Osteoblast (primary cell): ENCODE measurements at regions not wholly inside any gene's neighbourhood (a gene's known extent, or its start where the extent isn't known, plus 50 kb on each side); places are given as distances from the start of the nearest gene placed in this dataset.

ENCODE experiments used
- DNase-seq: peaks from one replicate; pipeline ENCODE4 v3.0.0; 2011; ENCODE audit warnings: low spot score, mixed read lengths; ENCODE audit not compliant: insufficient read length; ENCODE audit errors: missing footprints
- H2AFZ ChIP-seq: 2 replicates; pipeline ENCODE4 v1.6.0; 2011; ENCODE audit warnings: mild to moderate bottlenecking, low read length
- H3K27ac ChIP-seq: 2 replicates; pipeline ENCODE4 v1.5.1; 2011; ENCODE audit warnings: mild to moderate bottlenecking, low read depth, low read length, moderate library complexity
- H3K27me3 ChIP-seq: 2 replicates; pipeline ENCODE4 v1.6.0; 2012; ENCODE audit warnings: mild to moderate bottlenecking, control low read depth, inconsistent platforms, low read length, moderate library complexity; ENCODE audit not compliant: insufficient read depth
- H3K36me3 ChIP-seq: 2 replicates; pipeline ENCODE4 v1.5.1; 2011; ENCODE audit warnings: mild to moderate bottlenecking, low read length, control low read depth, moderate library complexity; ENCODE audit not compliant: insufficient read depth
- H3K4me1 ChIP-seq: 2 replicates; pipeline ENCODE4 v1.5.1; 2011; ENCODE audit warnings: mild to moderate bottlenecking, low read length, control low read depth, moderate library complexity; ENCODE audit not compliant: insufficient read depth
- H3K4me2 ChIP-seq: 2 replicates; pipeline ENCODE4 v1.6.0; 2011; ENCODE audit warnings: mild to moderate bottlenecking, low read length; ENCODE audit not compliant: insufficient read depth
- H3K4me3 ChIP-seq: fragments of 200-600 bp; sonication (generic); 3 replicates; pipeline ENCODE4 v1.5.1; 2012; ENCODE audit warnings: mild to moderate bottlenecking, low read length, inconsistent platforms; ENCODE audit not compliant: insufficient read depth
- H3K79me2 ChIP-seq: 2 replicates; pipeline ENCODE4 v1.6.0; 2012; ENCODE audit warnings: mild to moderate bottlenecking, low read length, control low read depth, inconsistent platforms; ENCODE audit not compliant: insufficient read depth
- H3K9me3 ChIP-seq: 2 replicates; pipeline ENCODE4 v1.5.1; 2011; ENCODE audit warnings: low read depth, low read length, control low read depth
- H4K20me1 ChIP-seq: 2 replicates; pipeline ENCODE4 v1.6.0; 2012; ENCODE audit warnings: mild to moderate bottlenecking, low read length, control low read depth; ENCODE audit not compliant: insufficient read depth
- CTCF ChIP-seq: IDR thresholded peaks from 2 replicates; pipeline ENCODE4 v1.5.1; 2011; ENCODE audit warnings: mild to moderate bottlenecking, low read depth, low read length, moderate library complexity; ENCODE audit errors: extremely low read depth

GRCh38 chr13:109608059-109608458 is 178.3 kb downstream of the IRS2 start:
- Histone ChIP-seq H3K4me1 (no peaks in the 10 kb centered on the region), H3K9me3 (no peaks in the 10 kb centered on the region), H3K36me3 (no peaks in the 10 kb centered on the region), H3K4me3 (no peak overlapping the region), H3K27ac (no peak overlapping the region), H2AFZ (no peak overlapping the region), H3K79me2 (no peaks in the 10 kb centered on the region), H3K4me2 (no peak overlapping the region), H3K27me3 (no peaks in the 10 kb centered on the region), H4K20me1 (no peaks in the 10 kb centered on the region)
- no peak for DNase-seq
- TF ChIP-seq CTCF, result no peak

GRCh38 chr13:109606520-109606919 is 179.9 kb downstream of the IRS2 start:
- H3K4me1 ChIP-seq, result no peaks in the 10 kb centered on the region
- H3K4me3 ChIP-seq, result no peak overlapping the region
- DNase-seq, result no peak
- no peaks in the 10 kb centered on the region for H3K9me3 ChIP-seq
- H3K27ac ChIP-seq, result no peak overlapping the region
- H2AFZ ChIP-seq, result no peak overlapping the region
- H3K36me3 ChIP-seq, result no peaks in the 10 kb centered on the region
- H3K27me3 ChIP-seq, result no peaks in the 10 kb centered on the region
- no peak overlapping the region for H3K4me2 ChIP-seq
- H4K20me1 ChIP-seq, result no peaks in the 10 kb centered on the region
- no peak for TF ChIP-seq CTCF
- no peaks in the 10 kb centered on the region for H3K79me2 ChIP-seq

- Histone ChIP-seq H3K4me3 (no peak overlapping the region), H3K79me2 (no peaks in the 10 kb centered on the region), H3K27ac (no peak overlapping the region), H3K4me1 (no peaks in the 10 kb centered on the region), H3K9me3 (no peaks in the 10 kb centered on the region), H2AFZ (no peak overlapping the region), H3K27me3 (no peaks in the 10 kb centered on the region), H3K36me3 (no peaks in the 10 kb centered on the region), H3K4me2 (no peak overlapping the region), H4K20me1 (no peaks in the 10 kb centered on the region)
- no peak for DNase-seq
- no peak for TF ChIP-seq CTCF
Measured at GRCh38 chr13:109605846-109606245, 180.5 kb downstream of the IRS2 start.

- Histone ChIP-seq H3K36me3 (no peaks in the 10 kb centered on the region), H3K4me3 (no peak overlapping the region), H3K4me1 (no peaks in the 10 kb centered on the region), H3K4me2 (no peak overlapping the region), H3K27ac (no peak overlapping the region), H3K9me3 (no peaks in the 10 kb centered on the region), H2AFZ (no peak overlapping the region), H3K79me2 (no peaks in the 10 kb centered on the region), H4K20me1 (no peaks in the 10 kb centered on the region), H3K27me3 (no peaks in the 10 kb centered on the region)
- no peak for DNase-seq
- TF ChIP-seq CTCF, result no peak
Measured at GRCh38 chr13:109604894-109605293, 181.5 kb downstream of the IRS2 start.
